ENCODE measurements at regions not wholly inside any gene's neighbourhood (a gene's known extent, or its start where the extent isn't known, plus 50 kb on each side); places are given as distances from the start of the nearest gene placed in this dataset.

GRCh38 chr5:135721548-135722090 lies 112.8 kb upstream of the SLC25A48 start:
- Histone ChIP-seq H3K4me3 (no peak overlapping the region), H3K27me3 (no peaks in the 10 kb centered on the region), H4K20me1 (ENCODE audit: insufficient read depth, poor library complexity, severe bottlenecking) (no peaks in the 10 kb centered on the region), H3K79me2 (no peaks in the 10 kb centered on the region), H3K27ac (no peak overlapping the region), H3K4me2 (no peak overlapping the region), H3K9me3 (ENCODE audit: low read depth) (no peaks in the 10 kb centered on the region), H3K4me1 (ENCODE audit: insufficient read depth) (peaks cover 25% of the 10 kb centered on the region), H2AFZ (no peak overlapping the region), H3K9me2 (replicated peaks; ENCODE audit: insufficient read depth) (no peaks in the 10 kb centered on the region), H3K36me3 (replicated peaks; ENCODE audit: insufficient read depth, low read depth) (no peaks in the 10 kb centered on the region)
- TF ChIP-seq CTCF (IDR thresholded peaks at IDR 0.05; ENCODE audit: poor library complexity) = no peak
- no peak for TF ChIP-seq EZH2 (IDR thresholded peaks at IDR 0.05; ENCODE audit: borderline replicate concordance)
- TF ChIP-seq EZH2phosphoT487 (IDR thresholded peaks at IDR 0.05; ENCODE audit: low read depth, severe bottlenecking, unreplicated experiment) = no peak
- DNase-seq (ENCODE audit: low spot score) = no peak
- WGBS (ENCODE audit: low lambda C conversion rate, missing lambda C conversion rate) = 85% methylated on average over 1 of the region's 1 CpG

DNA sequence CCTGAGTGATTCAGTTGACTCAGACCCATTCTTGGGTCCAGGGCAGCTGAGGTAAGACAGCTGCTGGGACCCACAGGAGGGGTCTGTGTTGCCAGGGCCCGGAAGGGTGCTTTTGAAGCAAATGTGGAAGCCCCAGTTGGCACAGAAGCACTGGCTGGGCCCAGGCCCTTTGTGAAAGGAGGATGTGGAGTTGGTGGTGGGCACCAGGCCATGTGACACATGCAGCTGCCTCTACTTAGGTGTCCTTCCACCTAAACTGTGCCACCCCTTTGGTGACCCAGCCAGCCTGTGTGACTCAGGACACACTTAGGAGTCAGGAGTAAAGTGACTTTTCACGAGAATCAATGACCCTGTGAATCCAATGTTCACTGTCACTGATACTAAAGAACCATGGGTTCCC lies 114.3 kb upstream of the SLC25A48 start:
- no peaks in the 10 kb centered on the region for H4K20me1 ChIP-seq (ENCODE audit: insufficient read depth, poor library complexity, severe bottlenecking)
- DNase-seq (ENCODE audit: low spot score) = no peak
- H3K4me1 ChIP-seq (ENCODE audit: insufficient read depth) = peaks cover 34% of the 10 kb centered on the region
- no peaks in the 10 kb centered on the region for H3K9me2 ChIP-seq (replicated peaks; ENCODE audit: insufficient read depth)
- H3K27me3 ChIP-seq = no peaks in the 10 kb centered on the region
- H3K27ac ChIP-seq = no peak overlapping the region
- H3K4me2 ChIP-seq = no peak overlapping the region
- no peak overlapping the region for H2AFZ ChIP-seq
- TF ChIP-seq EZH2 (IDR thresholded peaks at IDR 0.05; ENCODE audit: borderline replicate concordance) (no peak), EZH2phosphoT487 (IDR thresholded peaks at IDR 0.05; ENCODE audit: low read depth, severe bottlenecking, unreplicated experiment) (no peak), CTCF (IDR thresholded peaks at IDR 0.05; ENCODE audit: poor library complexity) (no peak)
- no peak overlapping the region for H3K4me3 ChIP-seq
- H3K79me2 ChIP-seq = no peaks in the 10 kb centered on the region
- H3K9me3 ChIP-seq (ENCODE audit: low read depth) = no peaks in the 10 kb centered on the region
- no peaks in the 10 kb centered on the region for H3K36me3 ChIP-seq (replicated peaks; ENCODE audit: insufficient read depth, low read depth)
- 100% methylated on average over 2 of the region's 2 CpGs for WGBS (ENCODE audit: low lambda C conversion rate, missing lambda C conversion rate)

DNA sequence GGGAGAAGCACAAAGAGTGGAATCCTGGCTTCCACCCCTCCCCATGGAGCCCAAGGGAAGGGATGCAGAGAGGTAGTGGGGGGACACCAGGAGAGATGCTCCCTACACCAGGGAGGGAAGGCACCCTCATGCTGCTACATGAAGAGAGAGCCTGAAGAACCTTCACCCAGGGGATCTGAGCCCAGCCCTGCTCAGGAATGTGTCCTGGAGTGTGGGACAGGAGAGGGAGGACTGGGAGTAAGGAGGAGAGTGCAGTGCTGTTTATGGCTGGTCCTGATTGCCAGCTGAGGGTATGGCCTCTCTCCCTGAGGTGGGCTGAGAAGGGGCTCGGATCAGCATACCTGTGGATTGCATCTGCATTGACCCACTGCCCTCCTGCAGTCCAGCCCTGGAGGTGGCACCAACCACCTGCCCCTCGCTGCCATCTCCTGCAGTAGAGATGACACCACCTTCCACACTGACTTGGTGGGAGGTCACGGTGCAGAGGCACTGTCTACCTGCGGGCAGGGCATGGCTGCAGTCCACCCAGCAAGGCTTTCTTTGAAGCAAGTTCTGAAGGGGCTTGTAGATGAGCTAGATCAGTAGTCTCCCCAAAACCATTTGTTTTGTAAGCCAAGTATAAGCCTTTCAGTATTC lies 114.9 kb upstream of the SLC25A48 start:
- H3K27ac ChIP-seq = peak overlapping the region; percentile 40
- H3K9me2 ChIP-seq (replicated peaks; ENCODE audit: insufficient read depth) = no peaks in the 10 kb centered on the region
- H4K20me1 ChIP-seq (ENCODE audit: insufficient read depth, poor library complexity, severe bottlenecking) = no peaks in the 10 kb centered on the region
- no peaks in the 10 kb centered on the region for H3K79me2 ChIP-seq
- H3K4me2 ChIP-seq = no peak overlapping the region
- DNase-seq (ENCODE audit: low spot score) = no peak
- no peaks in the 10 kb centered on the region for H3K36me3 ChIP-seq (replicated peaks; ENCODE audit: insufficient read depth, low read depth)
- H2AFZ ChIP-seq = no peak overlapping the region
- H3K9me3 ChIP-seq (ENCODE audit: low read depth) = no peaks in the 10 kb centered on the region
- H3K4me3 ChIP-seq = no peak overlapping the region
- H3K27me3 ChIP-seq = no peaks in the 10 kb centered on the region
- 97% methylated on average over 4 of the region's 4 CpGs for WGBS (ENCODE audit: low lambda C conversion rate, missing lambda C conversion rate)
- H3K4me1 ChIP-seq (ENCODE audit: insufficient read depth) = peaks cover 35% of the 10 kb centered on the region
- TF ChIP-seq EZH2phosphoT487 (IDR thresholded peaks at IDR 0.05; ENCODE audit: low read depth, severe bottlenecking, unreplicated experiment) (no peak), EZH2 (IDR thresholded peaks at IDR 0.05; ENCODE audit: borderline replicate concordance) (no peak), CTCF (IDR thresholded peaks at IDR 0.05; ENCODE audit: poor library complexity) (no peak)
